ENCODE measurements at regions not wholly inside any gene's neighbourhood (a gene's known extent, or its start where the extent isn't known, plus 50 kb on each side); places are given as distances from the start of the nearest gene placed in this dataset.

DNA sequence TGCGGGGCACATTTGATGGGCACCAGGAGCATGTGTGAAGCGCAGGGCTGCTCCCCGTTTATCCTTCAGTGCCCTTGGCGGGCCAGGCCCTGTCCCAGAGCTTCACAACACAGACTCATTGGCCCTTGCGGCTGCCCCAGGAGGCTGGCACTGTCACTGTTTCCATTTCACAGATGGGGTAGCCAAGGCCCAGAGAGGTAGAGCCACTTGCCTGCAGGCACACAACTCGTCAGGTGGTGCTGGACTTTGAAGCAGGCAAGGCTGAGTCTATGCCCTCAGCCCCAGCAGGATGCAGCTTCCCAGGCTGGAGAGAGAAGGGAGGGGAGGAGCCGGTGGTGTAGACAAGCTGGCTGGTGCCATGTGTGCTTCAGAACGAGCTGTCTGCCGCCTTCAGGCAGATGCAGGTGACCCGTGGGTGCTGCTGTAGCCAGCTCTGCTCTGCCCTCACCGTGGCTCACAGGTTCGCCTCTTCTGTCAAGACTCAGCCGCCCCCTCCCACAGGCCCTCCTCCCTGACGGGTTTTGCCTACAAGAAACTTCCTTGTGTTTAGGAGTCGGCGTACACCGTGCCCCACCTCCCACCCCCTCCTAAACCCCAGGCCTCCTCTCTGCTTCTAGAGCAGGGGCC is 232.3 kb upstream of the CIBAR2 start:
- no peak for DNase-seq (ENCODE audit: low read depth in 2 of 2)

DNA sequence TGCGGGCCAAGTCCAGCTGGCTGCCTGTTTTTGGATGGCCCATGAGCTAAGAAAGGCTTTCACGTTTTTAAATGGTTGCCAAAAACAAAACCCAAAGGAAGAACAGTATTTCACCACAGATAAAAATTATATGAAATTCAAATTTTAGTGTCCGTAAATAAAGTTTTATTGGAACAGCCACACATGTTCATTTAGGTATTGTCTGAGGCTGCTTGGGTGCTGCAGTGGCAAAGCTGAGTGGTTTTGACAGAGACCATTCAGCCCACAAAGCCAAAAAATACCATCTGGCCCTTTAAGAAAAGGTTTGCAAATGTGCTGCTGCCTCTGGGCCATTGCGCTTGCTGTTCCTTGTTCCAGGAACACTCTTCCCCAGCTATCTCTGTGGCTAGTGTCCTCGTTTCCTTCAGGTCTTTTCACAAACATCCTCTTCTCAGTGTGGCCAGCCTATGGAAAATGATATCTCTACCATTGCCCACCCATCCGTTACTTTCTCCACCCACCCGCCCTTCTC is 232.9 kb upstream of the CIBAR2 start:
- DNase-seq (ENCODE audit: low read depth in 2 of 2), result no peak

DNA sequence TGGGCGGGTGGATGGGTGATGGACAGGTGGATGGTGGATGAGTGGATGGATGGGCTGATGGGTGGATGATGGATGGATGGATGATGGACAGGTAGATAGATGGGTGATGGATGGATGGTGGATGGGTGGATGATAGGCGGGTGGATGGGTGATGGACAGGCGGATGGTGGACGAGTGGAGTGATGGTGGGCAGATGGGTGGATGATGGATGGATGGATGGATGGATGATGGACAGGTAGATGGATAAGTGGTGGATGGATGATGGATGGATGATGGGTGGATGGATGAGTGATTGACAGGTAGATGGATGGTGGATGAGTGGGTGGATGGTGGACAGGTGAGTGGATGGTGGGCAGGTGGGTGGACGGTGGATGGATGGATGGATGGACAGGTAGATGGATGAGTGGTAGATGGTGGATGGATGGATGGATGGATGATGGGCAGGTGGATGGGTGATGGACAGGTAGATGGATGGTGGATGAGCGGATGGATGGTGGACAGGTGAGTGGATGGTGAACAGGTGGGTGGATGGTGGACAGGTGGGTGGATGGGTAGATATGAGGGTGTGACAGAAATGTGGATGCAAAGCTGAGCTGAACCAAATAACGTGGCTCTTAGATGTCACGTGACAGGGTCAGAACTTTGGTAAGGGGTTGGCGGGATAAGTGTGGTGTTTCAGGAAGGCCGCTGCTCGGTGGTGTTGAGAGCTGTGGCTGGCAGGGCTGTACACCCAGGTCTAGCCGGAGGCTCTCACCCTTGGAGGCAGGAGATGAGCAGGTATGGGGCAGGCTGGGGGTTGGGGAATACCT is 234.3 kb upstream of the CIBAR2 start:
- no peak for DNase-seq (ENCODE audit: low read depth in 2 of 2)

DNA sequence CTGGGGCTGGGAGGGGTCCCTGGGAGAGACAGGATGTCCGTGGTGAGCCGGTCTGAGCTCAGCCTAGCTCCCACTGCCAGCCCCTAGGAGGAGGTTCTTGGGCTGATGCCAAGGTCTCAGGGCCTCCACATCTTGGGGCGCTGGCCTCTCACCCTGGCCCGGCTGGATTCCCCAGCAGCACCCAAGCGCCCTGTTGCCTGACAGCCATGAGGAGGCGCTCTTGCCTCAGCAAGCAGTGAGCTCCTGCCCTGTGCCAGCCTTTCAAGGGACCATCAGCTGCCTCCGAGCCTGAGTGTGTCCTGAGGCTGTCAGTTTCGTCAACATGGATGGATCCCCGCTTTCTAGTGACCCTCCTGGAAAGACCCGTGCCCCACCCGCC is 234.9 kb upstream of the CIBAR2 start:
- DNase-seq (ENCODE audit: low read depth in 2 of 2), result no peak

DNA sequence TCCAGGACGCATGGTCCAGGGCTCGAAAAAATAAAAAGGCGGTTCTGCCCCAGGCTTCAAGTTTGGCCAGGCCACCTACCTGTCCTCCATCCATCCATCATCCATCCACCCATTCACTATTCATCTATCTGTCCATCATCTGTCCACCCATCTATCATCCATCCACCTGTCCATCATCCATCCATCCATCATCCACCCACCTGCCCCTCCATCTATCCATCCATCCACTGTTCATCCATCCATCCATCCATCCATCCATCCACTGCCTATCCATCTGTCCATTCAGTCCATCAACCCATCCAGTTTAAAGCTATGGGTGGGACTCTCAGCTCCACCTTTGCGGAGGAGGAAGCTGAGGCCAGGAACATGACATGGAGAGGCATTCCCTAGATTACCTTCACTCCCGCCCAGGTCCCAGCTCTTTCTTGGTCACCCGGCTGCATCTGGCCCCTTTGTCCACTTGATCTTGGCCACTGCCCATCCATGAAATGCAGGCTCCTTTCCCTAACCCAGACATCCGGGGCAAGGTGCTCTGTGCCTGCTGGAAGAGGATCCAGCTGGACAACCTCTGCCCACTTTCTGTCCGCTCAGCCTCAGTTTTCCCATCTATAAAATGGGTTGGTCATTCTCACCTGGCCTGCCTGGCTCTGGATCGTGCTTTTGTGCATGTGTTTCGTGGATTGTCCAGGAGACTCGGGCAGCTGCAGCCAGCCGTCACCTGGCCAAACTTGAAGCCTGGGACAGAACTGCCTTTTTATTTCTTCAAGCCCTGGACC is 236.0 kb upstream of the CIBAR2 start:
- no peak for DNase-seq (ENCODE audit: low read depth in 2 of 2)

DNA sequence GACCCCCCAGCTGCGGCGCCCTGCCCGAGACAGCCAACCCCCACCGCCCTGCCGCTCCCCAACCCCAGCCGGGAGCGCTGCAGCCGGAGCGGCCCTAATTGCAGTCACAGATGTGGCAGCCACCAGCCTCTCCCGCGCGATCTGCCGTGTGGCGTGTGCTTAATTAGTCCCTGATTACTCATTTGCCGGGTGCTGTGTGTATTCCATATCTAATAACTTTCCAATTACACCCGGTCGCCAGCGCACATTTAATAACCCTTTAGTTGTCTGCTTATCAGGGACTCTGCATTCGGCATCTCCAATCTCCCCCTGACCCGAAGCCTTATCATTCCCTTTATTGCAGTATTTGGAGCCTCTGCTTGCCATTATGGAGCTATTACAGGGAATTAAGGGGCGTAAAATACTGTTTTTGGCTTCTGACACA is 236.7 kb upstream of the CIBAR2 start:
- no peak for DNase-seq (ENCODE audit: low read depth in 2 of 2)

DNA sequence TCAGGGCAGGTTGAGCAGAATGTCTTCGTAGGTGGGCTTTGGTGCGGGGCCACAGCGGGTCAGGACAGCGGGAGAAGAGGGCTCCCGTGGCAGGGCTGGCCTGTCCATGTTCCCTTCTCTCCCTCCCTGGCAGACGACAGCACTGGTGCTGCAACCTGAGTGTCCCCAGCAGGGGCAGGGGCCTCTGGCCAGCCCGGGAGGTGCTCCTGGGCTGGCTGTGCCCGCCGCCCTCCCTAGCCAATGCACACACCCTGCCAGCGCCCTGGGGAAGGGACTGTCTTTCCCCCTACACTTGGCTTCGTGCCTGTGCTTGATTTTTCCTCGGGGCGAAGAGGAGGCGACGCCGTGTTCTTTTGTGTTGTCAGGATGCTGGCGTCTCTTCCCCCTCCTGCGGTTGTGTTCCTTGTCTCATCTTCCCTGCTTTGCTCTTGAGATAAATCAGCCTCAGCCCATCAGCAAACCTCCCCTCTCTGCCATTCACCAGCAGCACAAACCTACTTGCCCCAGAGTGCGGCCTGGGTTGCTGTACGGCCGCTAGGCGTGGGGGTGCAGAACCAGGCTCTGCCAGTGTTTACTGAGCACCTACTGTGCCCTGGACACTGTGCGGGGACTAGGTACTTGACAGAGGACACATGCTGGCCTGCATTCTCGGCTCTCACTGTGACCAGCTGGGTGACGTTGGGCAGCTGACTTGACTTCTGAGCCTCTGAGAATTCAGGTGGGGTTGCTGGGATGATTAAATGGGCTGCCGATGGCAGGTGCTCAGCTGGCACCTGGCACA is 237.3 kb upstream of the CIBAR2 start:
- DNase-seq (ENCODE audit: low read depth in 2 of 2), result no peak

DNA sequence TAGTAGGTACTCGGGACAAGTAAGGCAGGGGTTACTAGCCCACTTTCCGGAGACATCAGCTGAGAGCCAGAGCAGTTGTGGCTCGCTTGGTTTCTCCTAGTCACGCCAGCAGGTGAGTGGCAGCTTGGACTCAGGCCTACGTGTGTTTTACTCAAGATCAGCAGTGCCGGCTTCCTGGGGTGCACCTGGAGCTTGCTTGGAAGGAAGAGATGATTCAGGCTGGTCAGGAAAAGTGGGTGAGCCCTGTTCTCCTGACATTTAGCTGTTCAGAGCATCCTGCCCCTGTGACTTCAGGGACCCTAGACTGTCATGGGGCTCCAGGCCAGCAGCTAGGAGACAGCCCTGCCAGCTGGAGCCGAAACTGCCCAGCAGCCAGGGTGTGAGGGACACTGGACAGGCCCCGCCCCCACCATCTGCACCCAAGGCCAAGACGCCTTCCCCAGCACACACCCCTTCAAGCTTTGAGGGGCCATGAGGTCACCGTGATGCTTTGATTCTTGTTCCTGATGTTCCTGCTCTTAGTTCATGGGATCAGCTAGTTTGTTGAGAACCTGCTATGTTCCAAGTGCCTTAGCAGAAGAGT is 238.0 kb upstream of the CIBAR2 start:
- DNase-seq (ENCODE audit: low read depth in 2 of 2), result no peak

DNA sequence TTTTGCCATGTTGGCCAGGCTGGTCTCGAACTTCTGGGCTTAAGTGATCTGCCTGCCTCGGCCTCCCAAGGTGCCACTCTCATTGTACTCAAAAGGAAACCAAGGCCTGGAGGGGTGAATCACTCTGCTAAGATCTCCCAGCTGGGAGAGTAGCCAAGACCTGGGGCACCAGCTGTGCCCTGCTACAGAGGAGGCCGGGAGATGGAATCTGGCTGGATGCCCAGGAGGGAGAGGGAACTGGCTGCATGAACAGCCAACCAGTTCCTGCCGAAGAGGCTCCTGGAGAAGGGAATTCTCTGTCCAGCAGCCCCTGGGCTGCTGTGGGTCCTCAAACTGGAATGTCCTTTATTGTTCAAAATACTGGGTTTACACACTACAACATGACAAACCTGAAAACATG is 238.7 kb upstream of the CIBAR2 start:
- DNase-seq (ENCODE audit: low read depth in 2 of 2), result no peak

DNA sequence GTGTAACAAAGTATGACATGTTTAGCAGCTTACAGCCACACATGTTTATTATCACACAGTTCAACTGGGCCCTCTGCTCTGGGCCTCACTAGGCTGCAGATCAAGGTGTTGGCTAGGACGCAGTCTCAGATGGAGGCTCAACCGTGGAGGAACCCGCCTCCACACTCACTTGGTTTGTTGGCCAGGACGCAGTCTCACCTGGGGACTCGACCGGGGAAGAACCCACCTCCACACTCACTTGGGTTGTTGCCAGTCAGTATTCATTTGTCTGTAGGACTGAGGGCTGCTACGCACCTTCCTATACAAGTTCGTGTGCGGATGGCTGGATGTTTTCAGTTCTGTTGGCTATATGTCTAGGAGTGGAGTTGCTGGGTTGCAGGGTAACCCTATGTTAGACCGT is 240.7 kb upstream of the CIBAR2 start:
- no peak for DNase-seq (ENCODE audit: low read depth in 2 of 2)

DNA sequence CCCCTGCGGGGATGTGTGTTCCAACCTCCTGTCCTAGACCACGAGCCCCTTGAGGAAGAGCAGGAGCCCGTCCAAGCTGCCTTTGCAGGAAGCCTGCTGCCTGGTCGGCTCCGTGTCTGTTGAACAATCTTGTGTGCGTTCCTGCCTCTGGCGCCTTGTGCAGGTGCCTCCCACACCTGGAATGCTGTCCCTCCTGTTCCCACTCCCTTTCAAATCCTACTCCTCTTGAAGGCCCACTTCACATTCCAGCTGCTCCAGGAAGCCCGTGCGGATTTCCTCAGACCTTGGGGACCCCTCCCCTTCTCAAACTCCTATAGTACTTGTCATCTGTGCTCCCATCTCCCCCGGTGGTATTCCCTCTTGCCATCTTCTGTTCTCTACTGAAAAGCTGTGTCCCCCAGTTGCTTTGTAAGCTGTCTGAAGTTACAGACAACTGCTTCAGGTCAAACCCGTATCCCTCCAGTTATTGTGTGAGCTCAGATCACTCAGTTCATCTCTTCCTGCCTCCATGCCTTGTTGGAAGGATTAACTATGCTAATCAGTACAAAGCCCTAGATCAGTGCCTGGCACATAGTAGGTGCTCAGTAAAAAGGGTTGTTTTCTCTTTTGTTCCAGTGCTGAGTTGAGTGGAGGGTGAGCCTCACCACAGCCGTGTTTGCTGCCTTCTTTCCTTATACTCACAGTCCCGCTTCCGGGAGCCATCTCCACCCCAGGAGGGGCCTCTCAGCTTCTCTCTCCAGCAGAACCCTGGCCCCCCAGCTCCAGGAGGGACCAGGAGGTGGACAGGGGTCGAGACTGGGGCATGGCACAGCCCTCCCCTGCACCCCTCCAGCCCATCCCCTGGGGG is 241.8 kb upstream of the CIBAR2 start:
- no peak for DNase-seq (ENCODE audit: low read depth in 2 of 2)

DNA sequence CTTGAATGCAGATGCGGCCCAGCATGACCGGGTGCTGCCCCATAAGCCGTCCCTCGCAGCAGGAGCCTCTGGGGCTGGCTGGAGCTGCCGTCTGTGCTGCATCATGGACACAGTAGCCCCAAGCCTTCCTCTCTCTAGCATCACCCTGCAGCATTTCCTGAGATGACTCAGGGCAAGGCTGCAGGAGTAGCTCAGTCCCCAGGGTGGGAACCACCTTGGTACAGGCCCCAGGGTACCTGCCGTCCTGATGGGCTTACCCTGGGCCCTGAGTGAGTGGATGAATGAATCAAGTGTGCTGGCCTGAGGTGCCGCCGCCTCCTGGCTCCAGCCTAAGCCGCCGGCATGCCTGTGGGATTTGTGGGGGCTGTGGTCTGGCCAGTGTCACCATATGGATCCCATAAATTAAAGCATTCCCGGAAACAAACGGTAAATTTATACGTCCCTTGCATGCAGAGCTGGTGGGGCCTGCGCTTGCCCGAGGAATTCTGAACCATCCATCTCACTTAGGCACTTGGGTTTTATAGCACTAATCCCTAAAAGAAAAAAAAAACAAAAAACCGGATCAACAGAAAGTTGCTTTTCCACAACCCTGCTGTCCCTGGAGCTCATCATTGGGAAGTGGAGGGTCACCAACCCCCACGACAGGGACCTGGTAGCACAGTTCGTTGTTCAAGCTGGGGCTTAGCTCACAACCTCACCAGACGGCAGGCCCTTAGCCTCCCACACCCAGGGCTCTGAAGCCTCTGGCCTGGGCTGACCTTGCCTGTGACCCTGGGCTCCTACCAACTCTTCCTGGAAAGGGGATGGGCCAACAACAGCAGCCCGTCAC is 242.6 kb upstream of the CIBAR2 start:
- DNase-seq (ENCODE audit: low read depth in 2 of 2), result no peak

DNA sequence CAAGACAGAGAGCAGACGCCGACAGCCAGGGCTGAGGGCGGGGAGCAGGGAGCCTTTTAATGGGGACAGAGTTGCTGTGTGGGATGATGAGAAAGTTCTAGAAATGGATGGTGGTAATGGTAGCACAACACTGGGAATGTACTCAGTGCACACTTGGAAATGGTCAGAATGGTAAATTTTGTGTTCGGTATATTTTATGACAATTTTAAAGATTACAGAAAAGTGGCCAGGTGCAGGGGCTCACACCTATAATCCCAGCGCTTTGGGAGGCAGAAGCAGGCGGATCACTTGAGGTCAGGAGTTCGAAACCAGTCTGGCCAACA is 243.2 kb upstream of the CIBAR2 start:
- no peak for DNase-seq (ENCODE audit: low read depth in 2 of 2)

DNA sequence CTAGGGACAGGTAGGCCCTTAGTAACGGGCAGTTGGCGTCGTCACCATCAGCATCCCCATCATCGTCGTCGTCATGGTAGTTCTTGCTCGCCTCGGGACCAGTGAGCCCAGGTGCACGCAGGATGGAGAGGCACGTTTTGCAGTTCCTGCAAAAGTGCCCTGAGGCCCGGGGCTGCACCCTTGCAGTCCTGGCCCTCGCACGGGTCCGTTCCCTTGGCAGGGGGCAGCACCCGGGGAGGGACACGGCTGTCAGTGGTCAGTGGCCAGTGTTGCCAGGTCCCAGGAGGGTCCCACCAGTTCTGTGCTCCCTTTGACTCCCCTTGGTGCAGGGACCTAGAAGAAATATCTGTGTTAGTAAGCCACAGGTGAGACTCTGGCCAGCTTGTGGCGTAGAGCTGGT is 243.9 kb upstream of the CIBAR2 start:
- DNase-seq (ENCODE audit: low read depth in 2 of 2), result no peak

DNA sequence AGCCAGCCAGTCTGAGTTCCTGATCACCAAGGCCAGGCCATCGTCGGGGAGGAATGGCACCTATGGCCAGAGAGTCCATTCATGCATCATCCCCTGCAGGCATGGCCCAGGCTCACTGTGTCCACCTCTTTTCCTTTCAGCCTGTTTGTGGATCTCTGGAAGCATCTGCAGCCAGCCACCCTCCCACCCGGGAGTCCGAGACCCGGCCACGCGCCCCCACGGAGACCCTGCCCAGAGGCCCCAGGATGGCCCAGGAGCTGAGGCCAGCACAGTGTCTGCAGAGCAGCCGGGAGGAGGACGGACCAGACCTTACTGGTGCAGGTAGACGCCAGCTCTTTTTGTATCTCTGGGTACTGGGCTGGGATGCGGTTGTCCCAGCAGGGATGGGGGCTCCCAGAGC is 245.1 kb upstream of the CIBAR2 start:
- no peak for DNase-seq (ENCODE audit: low read depth in 2 of 2)

DNA sequence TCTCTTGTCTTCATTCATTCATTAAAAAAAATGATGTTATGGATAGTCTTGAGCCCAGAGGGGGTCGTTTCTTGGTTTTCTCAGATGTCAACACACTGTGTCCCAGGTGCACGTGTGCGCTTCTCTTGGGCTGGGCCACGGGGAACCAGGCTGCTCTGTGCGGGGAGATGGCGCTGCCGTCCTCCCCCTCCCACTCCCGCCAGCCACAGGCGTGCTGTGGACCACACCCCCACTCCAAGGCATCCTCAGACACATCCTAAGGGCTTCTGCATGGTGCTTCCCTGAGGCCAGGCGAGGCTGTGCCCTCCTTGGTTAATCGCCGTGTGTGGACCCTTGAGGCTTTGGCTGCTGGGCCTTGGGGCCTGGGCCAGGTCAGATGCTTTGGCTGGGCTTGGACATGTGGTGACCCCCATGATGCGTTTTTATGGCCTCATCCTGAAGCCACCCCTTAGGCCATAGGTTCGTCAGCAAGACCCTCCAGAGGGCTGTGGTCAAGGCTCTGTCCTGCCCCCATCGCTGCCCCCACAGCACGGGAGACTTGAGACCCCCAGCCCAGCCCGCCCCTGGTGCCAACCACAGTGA is 245.7 kb upstream of the CIBAR2 start:
- DNase-seq (ENCODE audit: low read depth in 2 of 2), result no peak

DNA sequence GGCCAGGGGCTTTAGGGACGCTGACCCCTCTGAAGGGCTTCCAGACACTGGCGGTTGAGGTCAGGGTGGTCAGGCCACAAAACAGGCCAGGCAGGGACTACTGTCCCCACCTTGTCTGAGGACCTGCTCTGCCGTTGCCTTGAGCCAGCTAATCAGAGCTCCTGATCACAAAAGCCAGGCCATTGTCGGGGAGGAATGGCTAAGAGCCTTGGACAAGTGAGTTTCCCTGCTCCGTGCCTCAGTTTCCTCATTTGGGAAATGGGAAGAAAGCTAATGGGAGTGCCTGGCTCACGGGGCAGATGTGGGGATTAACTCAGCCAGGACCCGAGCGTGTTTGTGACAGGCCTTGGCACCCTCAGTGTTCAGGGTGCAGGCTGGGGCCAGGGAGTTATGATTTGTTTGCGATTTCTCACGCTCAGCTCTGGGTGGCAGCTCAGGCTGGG is 246.5 kb upstream of the CIBAR2 start:
- DNase-seq (ENCODE audit: low read depth in 2 of 2), result no peak

DNA sequence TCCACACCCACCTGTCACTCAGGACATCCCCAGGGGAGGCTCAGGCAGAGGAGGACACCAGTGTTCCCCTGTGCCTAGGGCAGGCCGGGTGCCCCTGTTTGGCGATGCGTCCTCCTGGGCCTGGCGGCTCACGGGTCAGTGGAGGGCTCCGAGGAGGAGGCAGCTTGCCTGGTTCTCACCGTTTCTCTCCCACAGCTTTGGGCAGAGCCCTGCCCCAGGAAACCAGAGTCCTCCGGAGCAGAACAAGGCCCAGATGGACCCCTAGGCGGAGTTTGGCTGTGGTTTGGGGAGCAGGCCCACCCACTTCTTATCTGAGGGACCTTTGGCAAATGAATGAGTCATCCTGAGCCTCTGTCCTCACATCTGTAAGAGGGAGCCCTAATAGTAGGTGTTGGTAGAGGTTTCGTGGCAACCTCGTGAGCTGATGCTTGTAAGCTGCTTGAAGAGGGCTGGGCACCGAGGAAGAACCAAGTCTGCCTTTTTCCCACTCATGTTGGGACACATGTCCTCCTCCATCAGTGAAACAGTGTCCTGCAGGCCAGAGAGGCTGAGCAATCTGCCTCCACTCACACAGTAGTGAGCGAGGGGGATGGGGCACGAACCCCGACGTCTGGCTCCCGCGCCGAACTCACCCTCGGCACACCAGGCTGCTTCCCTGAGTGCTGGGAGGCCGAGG is 247.0 kb upstream of the CIBAR2 start:
- DNase-seq (ENCODE audit: low read depth in 2 of 2), result no peak

Measured in stimulated activated CD4-positive, alpha-beta T cell treated with anti-CD3 and anti-CD28 coated beads, Interleukin-1b, Interleukin-23, amount 100 ng/mL, for 1 hour (primary cell).